IPS-18a (cell line): ENCODE measurements at regions not wholly inside any gene's neighbourhood (a gene's known extent, or its start where the extent isn't known, plus 50 kb on each side); places are given as distances from the start of the nearest gene placed in this dataset.
"Not testable (repeated sequence)": the region's sequence is repeated elsewhere in the genome, so short reads cannot be mapped to it uniquely, and the experiment has no call there.

Experiments used
- H3K27ac ChIP-seq: one replicate; pipeline ENCODE4 v1.5.1; 2013; ENCODE audit warnings: low read length
- H3K27me3 ChIP-seq: one replicate; pipeline ENCODE4 v1.6.1; 2013; ENCODE audit warnings: mild to moderate bottlenecking, low read length; ENCODE audit not compliant: control insufficient read depth, insufficient read depth
- H3K36me3 ChIP-seq: one replicate; pipeline ENCODE4 v1.6.1; 2013; ENCODE audit warnings: low read depth, low read length; ENCODE audit not compliant: control insufficient read depth
- H3K4me1 ChIP-seq: one replicate; pipeline ENCODE4 v1.6.1; 2013; ENCODE audit warnings: low read depth, low read length; ENCODE audit not compliant: control insufficient read depth
- H3K4me3 ChIP-seq: one replicate; pipeline ENCODE4 v1.5.1; 2013; ENCODE audit warnings: low read length
- H3K9ac ChIP-seq: one replicate; pipeline ENCODE4 v1.6.1; 2013; ENCODE audit warnings: mild to moderate bottlenecking, low read length, moderate library complexity
- H3K9me3 ChIP-seq: one replicate; pipeline ENCODE4 v1.6.1; 2013; ENCODE audit warnings: low read depth, low read length; ENCODE audit not compliant: control insufficient read depth

- H3K4me1 ChIP-seq: no peaks in the 10 kb centered on the region
- no peaks in the 10 kb centered on the region for H3K36me3 ChIP-seq
- no peaks in the 10 kb centered on the region for H3K27me3 ChIP-seq
- H3K4me3 ChIP-seq: no peak overlapping the region
- H3K27ac ChIP-seq: no peak overlapping the region
- no peak overlapping the region for H3K9ac ChIP-seq
- H3K9me3 ChIP-seq: no peaks in the 10 kb centered on the region
These were observed 478.7 kb downstream of the MFSD1 start for GRCh38 chr3:159280386-159281191.

- H3K4me3 ChIP-seq: no peak overlapping the region
- no peaks in the 10 kb centered on the region for H3K36me3 ChIP-seq
- H3K27me3 ChIP-seq: no peaks in the 10 kb centered on the region
- H3K4me1 ChIP-seq: no peaks in the 10 kb centered on the region
- no peak overlapping the region for H3K9ac ChIP-seq
- no peak overlapping the region for H3K27ac ChIP-seq
- H3K9me3 ChIP-seq: no peaks in the 10 kb centered on the region
These were observed 491.6 kb downstream of the MFSD1 start for GRCh38 chr3:159293493-159293892.

GRCh38 chr3:159301961-159302360, 500.1 kb downstream of the MFSD1 start:
- Histone ChIP-seq H3K36me3 (no peaks in the 10 kb centered on the region), H3K27me3 (no peaks in the 10 kb centered on the region), H3K4me1 (no peaks in the 10 kb centered on the region), H3K27ac (no peak overlapping the region), H3K4me3 (no peak overlapping the region), H3K9me3 (no peaks in the 10 kb centered on the region), H3K9ac (no peak overlapping the region)

- Histone ChIP-seq H3K4me1 (no peaks in the 10 kb centered on the region), H3K27ac (no peak overlapping the region), H3K4me3 (no peak overlapping the region), H3K36me3 (no peaks in the 10 kb centered on the region), H3K27me3 (no peaks in the 10 kb centered on the region), H3K9ac (no peak overlapping the region), H3K9me3 (no peaks in the 10 kb centered on the region)
These were observed 503.2 kb downstream of the MFSD1 start for GRCh38 chr3:159305017-159305416.

- not testable (repeated sequence) for H3K9ac ChIP-seq, H3K9me3 ChIP-seq, H3K27me3 ChIP-seq, H3K27ac ChIP-seq, H3K4me3 ChIP-seq, H3K4me1 ChIP-seq, H3K36me3 ChIP-seq
These were observed 514.9 kb downstream of the MFSD1 start for GRCh38 chr3:159316706-159317105.

- Histone ChIP-seq H3K4me3 (no peak overlapping the region), H3K27me3 (no peaks in the 10 kb centered on the region), H3K9ac (no peak overlapping the region), H3K9me3 (no peaks in the 10 kb centered on the region), H3K27ac (no peak overlapping the region), H3K4me1 (no peaks in the 10 kb centered on the region), H3K36me3 (no peaks in the 10 kb centered on the region)
These were observed 517.3 kb downstream of the MFSD1 start for GRCh38 chr3:159319156-159319555.

- H3K27ac ChIP-seq: no peak overlapping the region
- no peak overlapping the region for H3K9ac ChIP-seq
- no peaks in the 10 kb centered on the region for H3K36me3 ChIP-seq
- H3K4me1 ChIP-seq: no peaks in the 10 kb centered on the region
- H3K9me3 ChIP-seq: no peaks in the 10 kb centered on the region
- no peaks in the 10 kb centered on the region for H3K27me3 ChIP-seq
- H3K4me3 ChIP-seq: no peak overlapping the region
These were observed 520.6 kb downstream of the MFSD1 start for GRCh38 chr3:159322322-159322939.

- Histone ChIP-seq H3K4me3 (no peak overlapping the region), H3K36me3 (no peaks in the 10 kb centered on the region), H3K27me3 (no peaks in the 10 kb centered on the region), H3K27ac (no peak overlapping the region), H3K4me1 (no peaks in the 10 kb centered on the region), H3K9ac (no peak overlapping the region), H3K9me3 (no peaks in the 10 kb centered on the region)
These were observed 522.0 kb downstream of the MFSD1 start for GRCh38 chr3:159323848-159324247.

GRCh38 chr3:159326998-159327397, 525.1 kb downstream of the MFSD1 start:
- Histone ChIP-seq H3K9me3 (no peaks in the 10 kb centered on the region), H3K27ac (no peak overlapping the region), H3K4me3 (no peak overlapping the region), H3K9ac (no peak overlapping the region), H3K36me3 (no peaks in the 10 kb centered on the region), H3K27me3 (no peaks in the 10 kb centered on the region), H3K4me1 (no peaks in the 10 kb centered on the region)

- no peaks in the 10 kb centered on the region for H3K9me3 ChIP-seq
- H3K9ac ChIP-seq: no peak overlapping the region
- H3K27me3 ChIP-seq: no peaks in the 10 kb centered on the region
- no peak overlapping the region for H3K4me3 ChIP-seq
- no peaks in the 10 kb centered on the region for H3K36me3 ChIP-seq
- H3K27ac ChIP-seq: no peak overlapping the region
- no peaks in the 10 kb centered on the region for H3K4me1 ChIP-seq
These were observed 530.8 kb downstream of the MFSD1 start for GRCh38 chr3:159332535-159333099.

- no peaks in the 10 kb centered on the region for H3K4me1 ChIP-seq
- H3K4me3 ChIP-seq: no peak overlapping the region
- H3K9ac ChIP-seq: no peak overlapping the region
- H3K27ac ChIP-seq: no peak overlapping the region
- H3K9me3 ChIP-seq: no peaks in the 10 kb centered on the region
- H3K27me3 ChIP-seq: no peaks in the 10 kb centered on the region
- H3K36me3 ChIP-seq: no peaks in the 10 kb centered on the region
These were observed 537.3 kb downstream of the MFSD1 start for GRCh38 chr3:159339131-159339530.
